ENCODE measurements at regions not wholly inside any gene's neighbourhood (a gene's known extent, or its start where the extent isn't known, plus 50 kb on each side); places are given as distances from the start of the nearest gene placed in this dataset.

DNA sequence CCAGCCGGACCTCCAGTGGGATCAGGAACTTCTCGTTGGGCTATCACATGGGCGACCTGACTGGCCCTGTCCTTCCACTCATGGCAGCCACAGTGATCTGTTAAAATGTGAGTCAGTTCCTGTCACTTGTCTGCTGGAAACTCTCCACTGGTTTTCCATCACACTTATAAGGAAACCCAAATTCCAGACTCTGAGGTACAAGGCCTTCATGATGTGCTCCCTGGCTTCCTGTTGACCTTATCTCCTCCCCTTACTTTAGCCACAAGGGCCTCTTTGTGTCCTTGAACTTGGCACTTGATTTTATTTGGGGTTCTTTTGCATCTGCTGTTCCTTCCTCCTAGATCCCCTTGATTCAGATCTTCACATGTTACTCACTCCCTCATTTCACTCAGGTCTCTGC lies 96.8 kb downstream of the TENT5C start:
- no peak overlapping the region for H3K27ac Mint-ChIP-seq
- TF ChIP-seq, protein P1, sequence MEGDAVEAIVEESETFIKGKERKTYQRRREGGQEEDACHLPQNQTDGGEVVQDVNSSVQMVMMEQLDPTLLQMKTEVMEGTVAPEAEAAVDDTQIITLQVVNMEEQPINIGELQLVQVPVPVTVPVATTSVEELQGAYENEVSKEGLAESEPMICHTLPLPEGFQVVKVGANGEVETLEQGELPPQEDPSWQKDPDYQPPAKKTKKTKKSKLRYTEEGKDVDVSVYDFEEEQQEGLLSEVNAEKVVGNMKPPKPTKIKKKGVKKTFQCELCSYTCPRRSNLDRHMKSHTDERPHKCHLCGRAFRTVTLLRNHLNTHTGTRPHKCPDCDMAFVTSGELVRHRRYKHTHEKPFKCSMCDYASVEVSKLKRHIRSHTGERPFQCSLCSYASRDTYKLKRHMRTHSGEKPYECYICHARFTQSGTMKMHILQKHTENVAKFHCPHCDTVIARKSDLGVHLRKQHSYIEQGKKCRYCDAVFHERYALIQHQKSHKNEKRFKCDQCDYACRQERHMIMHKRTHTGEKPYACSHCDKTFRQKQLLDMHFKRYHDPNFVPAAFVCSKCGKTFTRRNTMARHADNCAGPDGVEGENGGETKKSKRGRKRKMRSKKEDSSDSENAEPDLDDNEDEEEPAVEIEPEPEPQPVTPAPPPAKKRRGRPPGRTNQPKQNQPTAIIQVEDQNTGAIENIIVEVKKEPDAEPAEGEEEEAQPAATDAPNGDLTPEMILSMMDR (conservative IDR thresholded peaks at IDR 0.05): no peak
- peaks cover 2% of the 10 kb centered on the region for H3K9me3 Mint-ChIP-seq
- no peaks in the 10 kb centered on the region for H3K36me3 Mint-ChIP-seq (ENCODE audit: low read depth)
- no peak overlapping the region for H3K27ac ChIP-seq (ENCODE audit: low read depth, low read length)
- no peak overlapping the region for H3K4me3 ChIP-seq (ENCODE audit: low read length)
- no peak for DNase-seq
- H3K9me3 ChIP-seq (ENCODE audit: control insufficient read depth, low read length): no peaks in the 10 kb centered on the region
- H3K4me3 Mint-ChIP-seq: no peak overlapping the region
- 86 to 92% methylated on average over 3 of the region's 3 CpGs for WGBS, 2 experiments (ENCODE audit: insufficient coverage in 1 of 2, insufficient read length in 1 of 2)
- H3K27me3 ChIP-seq (ENCODE audit: control insufficient read depth, insufficient read depth, low read length, poor library complexity, severe bottlenecking): no peaks in the 10 kb centered on the region
- no peaks in the 10 kb centered on the region for H3K36me3 ChIP-seq (ENCODE audit: control insufficient read depth, insufficient read depth, low read length)
- H3K4me1 Mint-ChIP-seq: peaks cover under 1% of the 10 kb centered on the region
- no peaks in the 10 kb centered on the region for H3K4me1 ChIP-seq (ENCODE audit: control insufficient read depth, insufficient read depth, low read length)
- H3K27me3 Mint-ChIP-seq (ENCODE audit: insufficient read depth): no peaks in the 10 kb centered on the region
- no peak overlapping the region for H3K9ac ChIP-seq (ENCODE audit: extremely low read depth, low read length, poor library complexity, severe bottlenecking)

DNA sequence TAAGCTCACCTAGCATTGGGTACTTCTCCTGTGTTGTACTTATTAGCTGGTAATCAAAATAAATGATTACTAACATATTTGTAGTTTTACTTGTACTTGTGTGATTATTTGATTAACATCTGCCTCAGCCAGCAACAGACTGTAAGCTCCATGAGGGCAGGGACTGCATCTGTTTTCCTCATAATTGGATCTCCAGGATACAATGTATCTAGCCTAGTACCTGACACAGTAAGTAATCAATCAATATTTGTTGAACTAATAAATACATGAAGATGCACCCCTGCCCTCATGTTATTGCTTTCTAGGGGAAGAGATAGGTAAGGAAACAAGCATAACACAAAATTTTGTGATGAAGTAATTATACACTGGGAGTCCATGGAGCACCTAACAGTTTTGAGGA lies 101.5 kb downstream of the TENT5C start:
- Mint-ChIP-seq H3K4me1 (peaks cover 23% of the 10 kb centered on the region), H3K27ac (no peak overlapping the region), H3K27me3 (ENCODE audit: insufficient read depth) (no peaks in the 10 kb centered on the region), H3K4me3 (no peak overlapping the region), H3K36me3 (ENCODE audit: low read depth) (no peaks in the 10 kb centered on the region), H3K9me3 (peaks cover 2% of the 10 kb centered on the region)
- Histone ChIP-seq H3K27me3 (ENCODE audit: control insufficient read depth, insufficient read depth, low read length, poor library complexity, severe bottlenecking) (no peaks in the 10 kb centered on the region), H3K36me3 (ENCODE audit: control insufficient read depth, insufficient read depth, low read length) (no peaks in the 10 kb centered on the region), H3K4me1 (ENCODE audit: control insufficient read depth, insufficient read depth, low read length) (peaks cover 8% of the 10 kb centered on the region), H3K9ac (ENCODE audit: extremely low read depth, low read length, poor library complexity, severe bottlenecking) (no peak overlapping the region), H3K4me3 (ENCODE audit: low read length) (no peak overlapping the region), H3K9me3 (ENCODE audit: control insufficient read depth, low read length) (no peaks in the 10 kb centered on the region), H3K27ac (ENCODE audit: low read depth, low read length) (no peak overlapping the region)
- DNase-seq: no peak
- TF ChIP-seq, protein P1 (conservative IDR thresholded peaks at IDR 0.05): no peak

DNA sequence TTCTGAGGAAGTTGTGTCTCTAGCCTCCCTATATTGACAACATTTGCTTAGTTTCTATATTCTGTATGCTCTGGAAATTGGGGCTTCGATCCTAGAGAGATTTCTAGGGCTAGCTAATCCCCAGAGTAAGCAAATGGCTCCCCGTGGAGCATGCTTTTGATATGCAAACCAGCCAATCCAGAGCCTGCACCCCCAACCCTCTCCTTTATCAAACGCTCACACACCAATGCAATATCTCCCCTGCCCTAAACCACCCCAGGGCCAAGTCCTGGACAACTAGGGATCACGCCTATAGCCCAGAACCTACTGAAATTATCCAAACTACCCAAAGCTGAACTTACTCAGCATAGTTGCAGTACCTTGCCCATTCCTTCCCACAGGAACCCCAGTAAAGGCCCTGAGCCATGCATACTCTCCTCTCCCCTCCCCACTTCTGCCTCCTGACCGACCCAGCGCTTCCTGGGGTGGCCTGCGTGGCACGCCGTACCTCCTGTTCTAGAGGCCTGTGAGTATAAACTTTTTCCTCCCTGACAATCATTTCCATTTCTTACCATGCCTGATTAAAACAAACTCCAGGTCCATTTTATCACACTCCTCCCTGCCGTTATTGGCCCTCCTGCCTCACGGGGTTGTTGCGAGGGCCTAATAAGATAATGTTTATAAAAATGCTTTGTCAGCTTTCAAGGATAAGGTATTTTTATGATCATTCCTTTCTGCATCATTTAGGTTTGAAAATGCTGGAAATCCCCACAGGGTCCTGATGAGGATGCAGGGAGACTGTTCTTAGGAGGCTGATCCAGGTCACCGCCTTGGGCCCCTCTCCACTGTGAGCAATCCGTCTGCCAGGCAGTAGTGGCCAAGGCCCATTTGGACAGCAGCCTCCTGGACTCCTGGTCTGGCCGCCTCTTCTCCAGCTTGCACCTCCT lies 102.7 kb downstream of the TENT5C start:
- no peaks in the 10 kb centered on the region for H3K36me3 ChIP-seq (ENCODE audit: control insufficient read depth, insufficient read depth, low read length)
- no peaks in the 10 kb centered on the region for H3K27me3 ChIP-seq (ENCODE audit: control insufficient read depth, insufficient read depth, low read length, poor library complexity, severe bottlenecking)
- H3K9me3 ChIP-seq (ENCODE audit: control insufficient read depth, low read length): no peaks in the 10 kb centered on the region
- H3K27me3 Mint-ChIP-seq (ENCODE audit: insufficient read depth): no peaks in the 10 kb centered on the region
- H3K9ac ChIP-seq (ENCODE audit: extremely low read depth, low read length, poor library complexity, severe bottlenecking): no peak overlapping the region
- no peak overlapping the region for H3K27ac ChIP-seq (ENCODE audit: low read depth, low read length)
- H3K4me1 ChIP-seq (ENCODE audit: control insufficient read depth, insufficient read depth, low read length): peaks cover 8% of the 10 kb centered on the region
- H3K4me3 Mint-ChIP-seq: no peak overlapping the region
- WGBS, 2 experiments (ENCODE audit: insufficient coverage in 1 of 2, insufficient read length in 1 of 2): 61 to 74% methylated on average over 5 to 15 of the region's 15 CpGs
- H3K36me3 Mint-ChIP-seq (ENCODE audit: low read depth): no peaks in the 10 kb centered on the region
- TF ChIP-seq, protein P1 (conservative IDR thresholded peaks at IDR 0.05): no peak
- no peak overlapping the region for H3K27ac Mint-ChIP-seq
- H3K9me3 Mint-ChIP-seq: peaks cover 2% of the 10 kb centered on the region
- H3K4me1 Mint-ChIP-seq: peaks cover 24% of the 10 kb centered on the region
- peak; percentile 73 for DNase-seq
- no peak overlapping the region for H3K4me3 ChIP-seq (ENCODE audit: low read length)
